GM23248 (cell line): ENCODE measurements at regions not wholly inside any gene's neighbourhood (a gene's known extent, or its start where the extent isn't known, plus 50 kb on each side); places are given as distances from the start of the nearest gene placed in this dataset.

Source experiments
- EZH2 ChIP-seq: fragments of 200-600 bp; sonication (generic); IDR thresholded peaks from 2 replicates; pipeline ENCODE4 v1.6.1; 2018; ENCODE audit warnings: antibody characterized with exemption, mild to moderate bottlenecking; ENCODE audit not compliant: insufficient read depth, poor library complexity, severe bottlenecking
- EZH2phosphoT487 ChIP-seq: fragments of 200-600 bp; sonication (generic); IDR thresholded peaks from 2 replicates; pipeline ENCODE4 v1.6.1; 2018; ENCODE audit warnings: antibody characterized with exemption, moderate library complexity, mild to moderate bottlenecking, low read depth; ENCODE audit not compliant: insufficient read depth

- TF ChIP-seq EZH2phosphoT487 (no peak), EZH2 (no peak)
Measured at GRCh38 chr2:118179445-118179844, 91.2 kb downstream of the INSIG2 start.
